K562 (cell line): ENCODE measurements at regions not wholly inside any gene's neighbourhood (a gene's known extent, or its start where the extent isn't known, plus 50 kb on each side); places are given as distances from the start of the nearest gene placed in this dataset.

Experiments used
- ATAC-seq: fragments of 200-7000 bp; cut with Tn5 transposase; 3 replicates; pipeline ENCODE4 v1.9.1; 2020; ENCODE audit warnings: moderate library complexity
- BruUV-seq: library from RNA; stranded (reverse); fragments of 400-500 nt; replicated peaks from 2 replicates; lab custom pipeline; 2021; lab: Mats Ljungman, UMichigan
- CTCF ChIA-PET: fragments of 300-600 bp; formaldehyde crosslinking; extraction: SDS; loops from one replicate; lab custom pipeline; 2021; ENCODE audit warnings: low intra/inter-chr PET ratio; lab: Yijun Ruan, JAX
- POLR2A ChIA-PET: fragments of 300-600, 350-650 bp; sonication (Branson Sonifier 250); formaldehyde crosslinking; extraction: SDS; loops from one replicate; lab custom pipeline; 2021; ENCODE audit warnings: antibody characterized with exemption, inconsistent platforms; lab: Yijun Ruan, JAX
- DNase-seq, 4 experiments: peaks; one replicate each; pipeline versions ENCODE4 v3.0.0 to v3.0.0-alpha.2; 2011 to 2018; ENCODE audit warnings: low spot score in 3 of 4, mixed read lengths in 3 of 4; ENCODE audit errors: extremely low read depth in 1 of 4
- FAIRE-seq: peaks from 2 replicates; lab custom pipeline; 2011; peaks lifted over from hg19 to GRCh38; lab: Jason Lieb, UNC
- H2AFZ ChIP-seq: 2 replicates; pipeline ENCODE4 v1.6.0; 2011; ENCODE audit warnings: low read depth, low read length, control low read depth, inconsistent platforms
- H3K27ac ChIP-seq: fragments of 200-600 bp; 3 replicates; pipeline ENCODE4 v1.8.0; 2011; ENCODE audit warnings: low read depth, mild to moderate bottlenecking, control low read depth, inconsistent platforms, low read length, moderate library complexity, mixed read lengths; ENCODE audit errors: extremely low read depth
- H3K27me3 ChIP-seq, 2 experiments: fragments of 300-600 bp in 1 of 2; 2 replicates in 1 of 2; 3 replicates in 1 of 2; pipeline versions ENCODE4 v1.6.0 to v1.8.0; 2011; ENCODE audit warnings: inconsistent platforms in 2 of 2, low read length in 2 of 2, mild to moderate bottlenecking in 1 of 2, mixed read lengths in 1 of 2, moderate library complexity in 1 of 2; ENCODE audit not compliant: control insufficient read depth in 2 of 2, insufficient read depth in 2 of 2
- H3K36me3 ChIP-seq: fragments of 300-600 bp; 3 replicates; pipeline ENCODE4 v1.8.0; 2011; ENCODE audit warnings: mild to moderate bottlenecking, low read length, inconsistent platforms; ENCODE audit not compliant: control insufficient read depth, insufficient read depth
- H3K4me1 ChIP-seq, 2 experiments: fragments of 200-600 bp in 1 of 2; replicated peaks in 1 of 2; 2 replicates in 1 of 2; 3 replicates in 1 of 2; pipeline versions ENCODE4 v1.5.1 to v1.8.0; 2011; ENCODE audit warnings: inconsistent platforms in 2 of 2, low read length in 2 of 2, mild to moderate bottlenecking in 1 of 2, mixed read lengths in 1 of 2, moderate library complexity in 1 of 2; ENCODE audit not compliant: control insufficient read depth in 2 of 2, insufficient read depth in 2 of 2
- H3K4me2 ChIP-seq: 2 replicates; pipeline ENCODE4 v1.6.1; 2011; ENCODE audit warnings: low read length, control low read depth, inconsistent platforms, mixed read lengths; ENCODE audit not compliant: insufficient read depth
- H3K4me3 ChIP-seq: fragments of 200-600 bp; sonication (generic), shearing (Covaris generic); 2 replicates; pipeline ENCODE4 v1.5.1; 2016; ENCODE audit warnings: control low read depth, inconsistent platforms
- H3K79me2 ChIP-seq: fragments of 200-600 bp; 3 replicates; pipeline ENCODE4 v1.8.0; 2011; ENCODE audit warnings: low read length, inconsistent platforms; ENCODE audit not compliant: control insufficient read depth, insufficient read depth
- H3K9ac ChIP-seq, 2 experiments: 2 replicates each; pipeline versions ENCODE4 v1.6.0 to v1.6.1; 2011; ENCODE audit warnings: low read depth in 2 of 2, low read length in 2 of 2, control low read depth in 1 of 2, inconsistent platforms in 1 of 2, mild to moderate bottlenecking in 1 of 2, mixed read lengths in 1 of 2; ENCODE audit not compliant: insufficient read depth in 1 of 2
- H3K9me1 ChIP-seq: one replicate; pipeline ENCODE4 v1.6.0; 2011; ENCODE audit warnings: inconsistent platforms, mild to moderate bottlenecking, low read length, moderate library complexity; ENCODE audit not compliant: control insufficient read depth, insufficient read depth
- H3K9me3 ChIP-seq: replicated peaks from 2 replicates; pipeline ENCODE4 v1.5.1; 2011; ENCODE audit warnings: low read depth, low read length, inconsistent platforms; ENCODE audit not compliant: control insufficient read depth, insufficient read depth
- H4K20me1 ChIP-seq: replicated peaks from 2 replicates; pipeline ENCODE4 v1.6.1; 2011; ENCODE audit warnings: low read length, inconsistent platforms, mixed read lengths; ENCODE audit not compliant: control insufficient read depth, insufficient read depth
- BCOR ChIP-seq: fragments of 450-650 bp; IDR thresholded peaks from 2 replicates; pipeline ENCODE4 v1.6.1; 2016
- MED1 ChIP-seq: sonication (generic); formaldehyde crosslinking; IDR thresholded peaks from 2 replicates; pipeline ENCODE4 v1.8.1; 2023; ENCODE audit warnings: missing genetic modification reagents, borderline replicate concordance
- ZNF143 ChIP-seq: sonication (generic); formaldehyde crosslinking; IDR thresholded peaks from 2 replicates; pipeline ENCODE4 v1.9.0; 2022; ENCODE audit warnings: mild to moderate bottlenecking, missing genetic modification reagents
- WGBS: fragments of 100-300 bp; shearing (Covaris generic); methylation state at CpG from one replicate; pipeline ENCODE4 v1.1.6; 2016; ENCODE audit warnings: low coverage, mixed read lengths; ENCODE audit not compliant: insufficient coverage; ENCODE audit errors: missing lambda C conversion rate; 5-methylcytosine and 5-hydroxymethylcytosine counted together
- in situ Hi-C: fragments of 300-500 bp; cut with MboI; formaldehyde crosslinking; loops from 4 replicates; pipeline ENCODE4 v1.15.0; 2018; ENCODE audit warnings: inconsistent platforms, mixed read lengths
- intact Hi-C: fragments of 100-400 bp; cut with micrococcal nuclease; formaldehyde crosslinking; loops from 2 replicates; pipeline ENCODE4 v1.14.2; 2022
- TF ChIP-seq, protein P1 (sequence below): fragments of 450-650 bp; IDR thresholded peaks from 2 replicates; pipeline ENCODE4 v1.6.1; 2014; ENCODE audit warnings: low read depth, mild to moderate bottlenecking, moderate library complexity, borderline replicate concordance
- TF ChIP-seq, protein P2 (sequence below), 2 experiments: IDR thresholded peaks; 2 replicates each; pipeline ENCODE4 v1.6.1; 2012; ENCODE audit warnings: improper control_type of control experiment in 2 of 2, low read depth in 2 of 2, low read length in 2 of 2, borderline replicate concordance in 1 of 2

GRCh38 chr12:30023186-30023585, 239.4 kb upstream of the TMTC1 start (continued):
- TF ChIP-seq, protein P1, sequence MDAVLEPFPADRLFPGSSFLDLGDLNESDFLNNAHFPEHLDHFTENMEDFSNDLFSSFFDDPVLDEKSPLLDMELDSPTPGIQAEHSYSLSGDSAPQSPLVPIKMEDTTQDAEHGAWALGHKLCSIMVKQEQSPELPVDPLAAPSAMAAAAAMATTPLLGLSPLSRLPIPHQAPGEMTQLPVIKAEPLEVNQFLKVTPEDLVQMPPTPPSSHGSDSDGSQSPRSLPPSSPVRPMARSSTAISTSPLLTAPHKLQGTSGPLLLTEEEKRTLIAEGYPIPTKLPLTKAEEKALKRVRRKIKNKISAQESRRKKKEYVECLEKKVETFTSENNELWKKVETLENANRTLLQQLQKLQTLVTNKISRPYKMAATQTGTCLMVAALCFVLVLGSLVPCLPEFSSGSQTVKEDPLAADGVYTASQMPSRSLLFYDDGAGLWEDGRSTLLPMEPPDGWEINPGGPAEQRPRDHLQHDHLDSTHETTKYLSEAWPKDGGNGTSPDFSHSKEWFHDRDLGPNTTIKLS, result no peak
- TF ChIP-seq, protein P2, sequence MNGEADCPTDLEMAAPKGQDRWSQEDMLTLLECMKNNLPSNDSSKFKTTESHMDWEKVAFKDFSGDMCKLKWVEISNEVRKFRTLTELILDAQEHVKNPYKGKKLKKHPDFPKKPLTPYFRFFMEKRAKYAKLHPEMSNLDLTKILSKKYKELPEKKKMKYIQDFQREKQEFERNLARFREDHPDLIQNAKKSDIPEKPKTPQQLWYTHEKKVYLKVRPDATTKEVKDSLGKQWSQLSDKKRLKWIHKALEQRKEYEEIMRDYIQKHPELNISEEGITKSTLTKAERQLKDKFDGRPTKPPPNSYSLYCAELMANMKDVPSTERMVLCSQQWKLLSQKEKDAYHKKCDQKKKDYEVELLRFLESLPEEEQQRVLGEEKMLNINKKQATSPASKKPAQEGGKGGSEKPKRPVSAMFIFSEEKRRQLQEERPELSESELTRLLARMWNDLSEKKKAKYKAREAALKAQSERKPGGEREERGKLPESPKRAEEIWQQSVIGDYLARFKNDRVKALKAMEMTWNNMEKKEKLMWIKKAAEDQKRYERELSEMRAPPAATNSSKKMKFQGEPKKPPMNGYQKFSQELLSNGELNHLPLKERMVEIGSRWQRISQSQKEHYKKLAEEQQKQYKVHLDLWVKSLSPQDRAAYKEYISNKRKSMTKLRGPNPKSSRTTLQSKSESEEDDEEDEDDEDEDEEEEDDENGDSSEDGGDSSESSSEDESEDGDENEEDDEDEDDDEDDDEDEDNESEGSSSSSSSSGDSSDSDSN (IDR thresholded peaks at IDR 0.05; ENCODE audit: borderline replicate concordance in 1 of 2, low read depth in 2 of 2, low read length in 2 of 2), result no peak

DNA sequence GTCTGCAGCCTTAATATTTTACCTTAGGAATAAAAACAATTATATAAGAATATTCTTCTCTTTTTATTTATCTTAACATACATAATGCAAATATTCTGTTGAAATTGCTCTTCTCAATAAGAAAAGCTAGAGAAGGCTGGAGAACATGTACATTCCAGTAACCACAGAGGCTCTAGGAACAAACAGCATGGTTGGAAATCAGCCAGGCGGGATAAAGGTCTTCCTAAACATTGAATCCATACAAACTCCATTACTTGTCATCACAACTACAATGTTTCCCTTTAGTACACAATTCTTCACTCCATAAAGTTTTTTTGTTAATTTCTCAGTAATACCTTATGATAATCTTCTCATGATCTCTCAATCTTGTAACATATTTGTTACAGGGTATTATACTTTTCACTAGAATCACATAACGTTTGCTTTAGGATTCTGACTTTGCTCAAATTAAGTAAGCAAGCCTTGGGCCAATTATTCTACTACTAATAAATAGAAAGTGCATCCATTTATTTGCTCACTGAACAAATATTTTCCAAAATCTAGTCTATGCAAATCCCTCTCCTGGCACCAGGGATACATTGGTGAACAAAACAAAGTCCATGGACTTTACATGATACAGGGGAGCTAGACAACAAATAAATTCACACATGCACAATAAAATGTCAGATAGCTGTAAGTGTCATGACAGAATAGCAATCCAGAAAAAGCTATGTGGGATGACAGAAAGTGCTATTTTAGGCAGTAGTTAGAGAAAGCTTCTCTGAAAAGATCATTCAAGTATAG, 237.5 kb upstream of the TMTC1 start:
- no peaks in the 10 kb centered on the region for H3K79me2 ChIP-seq
- CTCF ChIA-PET, result no interaction called here
- H3K27ac ChIP-seq, result no peak overlapping the region
- no peak overlapping the region for H2AFZ ChIP-seq
- H3K36me3 ChIP-seq, result no peaks in the 10 kb centered on the region
- no peak overlapping the region for H3K4me3 ChIP-seq
- H3K9me3 ChIP-seq, result no peaks in the 10 kb centered on the region; the same call in 1 of the 2 replicates
- no peak for DNase-seq
- no peak overlapping the region for H3K4me2 ChIP-seq
- no peak overlapping the region for H3K9ac ChIP-seq
- no TSS peak for BruUV-seq
- H4K20me1 ChIP-seq, result no peaks in the 10 kb centered on the region
- no peaks in the 10 kb centered on the region for H3K4me1 ChIP-seq
- no peak for TF ChIP-seq MED1
- TF ChIP-seq BCOR, result no peak
- no peak for TF ChIP-seq ZNF143 (CRISPR knock-in tag)
- TF ChIP-seq, all 486 proteins: peak for 0
- 0% methylated on average over 2 of the region's 2 CpGs for WGBS
- in situ Hi-C loops, result no loop called here
- FAIRE-seq (no peak), ATAC-seq (no peak)
- H3K9me1 ChIP-seq, result no peaks in the 10 kb centered on the region
- intact Hi-C loops, result no loop called here
- POLR2A ChIA-PET, result no interaction called here
- no peaks in the 10 kb centered on the region for H3K27me3 ChIP-seq
